GM12878 (cell line): ENCODE measurements at regions not wholly inside any gene's neighbourhood (a gene's known extent, or its start where the extent isn't known, plus 50 kb on each side); places are given as distances from the start of the nearest gene placed in this dataset.

ENCODE experiments used
- ATAC-seq: fragments of 200-7000 bp; cut with Tn5 transposase; 3 replicates; pipeline ENCODE4 v1.9.1; 2020; ENCODE audit warnings: mild to moderate bottlenecking, moderate library complexity
- BruUV-seq: library from RNA; stranded (reverse); fragments of 400-500 nt; replicated peaks from 2 replicates; lab custom pipeline; 2021; lab: Mats Ljungman, UMichigan
- CTCF ChIA-PET: fragments of 300-600 bp; sonication (Branson Sonifier 250); formaldehyde crosslinking; extraction: SDS; loops from one replicate; lab custom pipeline; 2021; ENCODE audit warnings: inconsistent platforms; lab: Yijun Ruan, JAX
- POLR2A ChIA-PET: fragments of 350-600 bp; formaldehyde crosslinking; extraction: SDS; loops from one replicate; lab custom pipeline; 2021; ENCODE audit warnings: inconsistent platforms; lab: Charles Lee
- RAD21 ChIA-PET: fragments of 300-600 bp; sonication (Branson Sonifier 250); formaldehyde crosslinking; loops from one replicate; lab custom pipeline; 2023; ENCODE audit warnings: antibody characterized with exemption; ENCODE audit not compliant: unreplicated experiment; lab: Charles Lee
- SMC1A ChIA-PET: fragments of 300-600 bp; sonication (Branson Sonifier 250); formaldehyde crosslinking; loops from one replicate; lab custom pipeline; 2023; ENCODE audit not compliant: unreplicated experiment, uncharacterized antibody; lab: Charles Lee
- DNase-seq: peaks from one replicate; pipeline ENCODE4 v3.0.0-alpha.2; 2011; ENCODE audit warnings: low read depth, low spot score
- FAIRE-seq: peaks from 3 replicates; lab custom pipeline; 2011; peaks lifted over from hg19 to GRCh38; lab: Jason Lieb, UNC
- H2AFZ ChIP-seq: 2 replicates; pipeline ENCODE4 v1.6.0; 2011; ENCODE audit warnings: low read depth, low read length, control low read depth; ENCODE audit not compliant: control insufficient read depth
- H3K27ac ChIP-seq: 2 replicates; pipeline ENCODE4 v1.5.1; 2011; ENCODE audit warnings: control low read depth; ENCODE audit not compliant: control insufficient read depth, insufficient read depth
- H3K27me3 ChIP-seq, 2 experiments: replicated peaks in 1 of 2; 2 replicates each; pipeline versions ENCODE4 v1.6.0 to v1.6.1; 2011; ENCODE audit warnings: low read length in 1 of 2; ENCODE audit not compliant: control insufficient read depth in 2 of 2, insufficient read depth in 2 of 2
- H3K36me3 ChIP-seq, 2 experiments: 2 replicates each; pipeline ENCODE4 v1.5.1; 2011; ENCODE audit warnings: low read length in 1 of 2; ENCODE audit not compliant: control insufficient read depth in 2 of 2, insufficient read depth in 2 of 2
- H3K4me1 ChIP-seq: 2 replicates; pipeline ENCODE4 v1.6.1; 2011; ENCODE audit warnings: mild to moderate bottlenecking, low read length, moderate library complexity, mixed read lengths; ENCODE audit not compliant: control insufficient read depth, insufficient read depth
- H3K4me2 ChIP-seq: 2 replicates; pipeline ENCODE4 v1.6.0; 2011; ENCODE audit warnings: control low read depth; ENCODE audit not compliant: control insufficient read depth, insufficient read depth
- H3K4me3 ChIP-seq: fragments of 200-600 bp; sonication (generic); 2 replicates; pipeline ENCODE4 v1.5.1; 2016
- H3K79me2 ChIP-seq: 2 replicates; pipeline ENCODE4 v1.6.0; 2011; ENCODE audit warnings: low read length; ENCODE audit not compliant: control insufficient read depth, insufficient read depth
- H3K9ac ChIP-seq: 2 replicates; pipeline ENCODE4 v1.8.0; 2011; ENCODE audit warnings: low read length, control low read depth, mixed read lengths; ENCODE audit not compliant: control insufficient read depth, insufficient read depth
- H3K9me3 ChIP-seq: replicated peaks from 3 replicates; pipeline ENCODE4 v1.5.1; 2011; ENCODE audit warnings: mild to moderate bottlenecking, low read length; ENCODE audit not compliant: control insufficient read depth, insufficient read depth
- H4K20me1 ChIP-seq: 2 replicates; pipeline ENCODE4 v1.6.0; 2011; ENCODE audit not compliant: control insufficient read depth, insufficient read depth
- CREB1 ChIP-seq: IDR thresholded peaks from 2 replicates; pipeline ENCODE4 v1.6.1; 2012; ENCODE audit warnings: low read depth, mild to moderate bottlenecking, inconsistent platforms
- NR2F1 ChIP-seq: fragments of 450-650 bp; conservative IDR thresholded peaks from 2 replicates; pipeline ENCODE4 v1.6.1; 2017; ENCODE audit warnings: mild to moderate bottlenecking
- NRF1 ChIP-seq: conservative IDR thresholded peaks from 2 replicates; pipeline ENCODE4 v1.6.1; 2011; ENCODE audit warnings: mild to moderate bottlenecking, low read depth, low read length, improper control_type of control experiment
- POLR2A ChIP-seq: IDR thresholded peaks from 2 replicates; pipeline ENCODE4 v1.6.1; 2011; ENCODE audit warnings: low read depth, mild to moderate bottlenecking, low read length
- SMC3 ChIP-seq: IDR thresholded peaks from 2 replicates; pipeline ENCODE4 v1.6.1; 2011; ENCODE audit warnings: low read length, improper control_type of control experiment, borderline replicate concordance
- USF2 ChIP-seq: IDR thresholded peaks from 2 replicates; pipeline ENCODE4 v1.6.1; 2011; ENCODE audit warnings: low read depth, low read length, improper control_type of control experiment, borderline replicate concordance
- WGBS: methylation state at CpG from one replicate; pipeline ENCODE4 v1.1.6; 2016; ENCODE audit warnings: low lambda C conversion rate; ENCODE audit not compliant: insufficient replicate concordance, insufficient coverage; ENCODE audit errors: missing lambda C conversion rate; 5-methylcytosine and 5-hydroxymethylcytosine counted together
- in situ Hi-C: fragments of 300-500 bp; cut with MboI; formaldehyde crosslinking; loops from 9 replicates; pipeline ENCODE4 v1.14.3; 2018; ENCODE audit warnings: mixed read lengths
- intact Hi-C: fragments of 100-400 bp; cut with micrococcal nuclease; formaldehyde crosslinking; loops from one replicate; pipeline ENCODE4 v1.14.2; 2022; ENCODE audit not compliant: unreplicated experiment

GRCh38 chr1:59043796-59044195 lies 253.1 kb upstream of the FGGY start:
- in situ Hi-C loops, result no loop called here
- Histone ChIP-seq H3K36me3 (no peaks in the 10 kb centered on the region), H3K4me1 (peaks cover 26% of the 10 kb centered on the region), H3K27ac (no peak overlapping the region), H3K4me2 (no peak overlapping the region), H3K9me3 (no peaks in the 10 kb centered on the region), H2AFZ (no peak overlapping the region), H4K20me1 (no peaks in the 10 kb centered on the region), H3K4me3 (no peak overlapping the region), H3K9ac (no peak overlapping the region), H3K79me2 (no peaks in the 10 kb centered on the region), H3K27me3 (no peaks in the 10 kb centered on the region)
- BruUV-seq, result no TSS peak
- WGBS, result 88% methylated on average over 4 of the region's 4 CpGs
- POLR2A ChIA-PET, result no interaction called here
- RAD21 ChIA-PET, result interaction anchor here (1.0 kb wide), 1 partner anchor 31 kb away, joined by 3 read pairs; no protein-coding TSS in a partner anchor
- FAIRE-seq (no peak), DNase-seq (no peak), ATAC-seq (no peak)
- intact Hi-C loops, result no loop called here
- no peak for TF ChIP-seq CREB1
- TF ChIP-seq NR2F1, result no peak
- no peak for TF ChIP-seq NRF1
- CTCF ChIA-PET, result no interaction called here
- SMC1A ChIA-PET, result interaction anchor here (0.8 to 1.9 kb wide), 4 partner anchors 18 to 276 kb away, joined by 3 to 7 read pairs (median 4); no protein-coding TSS in a partner anchor

GRCh38 chr1:59044535-59045121 lies 252.3 kb upstream of the FGGY start:
- POLR2A ChIA-PET, result no interaction called here
- TF ChIP-seq POLR2A (no peak), USF2 (no peak), SMC3 (no peak)
- TF ChIP-seq, all 136 proteins: peak for 0
- no peak overlapping the region for H3K9ac ChIP-seq
- H3K36me3 ChIP-seq, result no peaks in the 10 kb centered on the region
- no peak overlapping the region for H3K4me3 ChIP-seq
- BruUV-seq, result no TSS peak
- intact Hi-C loops, result loop anchor here (1.0 kb wide), 1 partner anchor 304 kb away; no protein-coding TSS in a partner anchor
- no peaks in the 10 kb centered on the region; the same call in 2 of the 3 replicates for H3K9me3 ChIP-seq
- ATAC-seq (no peak), FAIRE-seq (no peak), DNase-seq (no peak)
- WGBS, result 98% methylated on average over 2 of the region's 2 CpGs
- no peaks in the 10 kb centered on the region for H3K79me2 ChIP-seq
- H3K4me2 ChIP-seq, result 0 out of 2 replicates have a peak overlapping the region, but pooled peaks have one; percentile 49
- CTCF ChIA-PET, result interaction anchor here (1.0 kb wide), 1 partner anchor 228 kb away, joined by 3 read pairs; no protein-coding TSS in a partner anchor
- H4K20me1 ChIP-seq, result no peaks in the 10 kb centered on the region
- H3K4me1 ChIP-seq, result peaks cover 26% of the 10 kb centered on the region
- in situ Hi-C loops, result no loop called here
- no peak overlapping the region for H3K27ac ChIP-seq
- H2AFZ ChIP-seq, result no peak overlapping the region
- RAD21 ChIA-PET, result interaction anchor here (1.3 to 3.9 kb wide), 2 partner anchors 23 to 31 kb away, joined by 3 to 22 read pairs; no protein-coding TSS in a partner anchor
- SMC1A ChIA-PET, result interaction anchor here (0.7 to 3.7 kb wide), 8 partner anchors 18 to 654 kb away, joined by 3 to 22 read pairs (median 10); no protein-coding TSS in a partner anchor
- no peaks in the 10 kb centered on the region for H3K27me3 ChIP-seq
